GM19467 (cell line): ENCODE measurements at regions not wholly inside any gene's neighbourhood (a gene's known extent, or its start where the extent isn't known, plus 50 kb on each side); places are given as distances from the start of the nearest gene placed in this dataset.
"Not testable (repeated sequence)": the region's sequence is repeated elsewhere in the genome, so short reads cannot be mapped to it uniquely, and the experiment has no call there.

Experiments used
- ATAC-seq: cut with Tn5 transposase; IDR thresholded peaks from one replicate; pipeline ENCODE4 v1.9.1; 2021; ENCODE audit warnings: mild to moderate bottlenecking, moderate library complexity; ENCODE audit not compliant: unreplicated experiment

- no peak for ATAC-seq
Measured at GRCh38 chr15:30830961-30831360, 72.8 kb upstream of the FAN1 start.

GRCh38 chr15:30833379-30833778 lies 70.3 kb upstream of the FAN1 start:
- not testable (repeated sequence) for ATAC-seq

GRCh38 chr15:30841639-30842038 lies 62.1 kb upstream of the FAN1 start:
- ATAC-seq = not testable (repeated sequence)

- ATAC-seq = peak; percentile 76
Measured at GRCh38 chr15:30842798-30843472, 60.8 kb upstream of the FAN1 start.

GRCh38 chr15:30845536-30845935 lies 58.2 kb upstream of the FAN1 start:
- not testable (repeated sequence) for ATAC-seq
